ENCODE measurements at regions not wholly inside any gene's neighbourhood (a gene's known extent, or its start where the extent isn't known, plus 50 kb on each side); places are given as distances from the start of the nearest gene placed in this dataset.

GRCh38 chr6:147716434-147716833 is 207.9 kb downstream of the SAMD5 start:
- DNase-seq (ENCODE audit: low read depth): no peak

GRCh38 chr6:147717991-147718390 is 209.5 kb downstream of the SAMD5 start:
- DNase-seq (ENCODE audit: low read depth): no peak

- no peak for DNase-seq (ENCODE audit: low read depth)
These were observed 213.7 kb downstream of the SAMD5 start for GRCh38 chr6:147722158-147722557.

GRCh38 chr6:147724454-147724853 is 216.0 kb downstream of the SAMD5 start:
- DNase-seq (ENCODE audit: low read depth): no peak

- no peak for DNase-seq (ENCODE audit: low read depth)
These were observed 217.9 kb downstream of the SAMD5 start for GRCh38 chr6:147726342-147726741.

- no peak for DNase-seq (ENCODE audit: low read depth)
These were observed 220.4 kb downstream of the SAMD5 start for GRCh38 chr6:147728903-147729302.

- no peak for DNase-seq (ENCODE audit: low read depth)
These were observed 225.2 kb downstream of the SAMD5 start for GRCh38 chr6:147733686-147734085.

- DNase-seq (ENCODE audit: low read depth): no peak
These were observed 225.7 kb downstream of the SAMD5 start for GRCh38 chr6:147734151-147734550.

- DNase-seq (ENCODE audit: low read depth): no peak
These were observed 227.4 kb downstream of the SAMD5 start for GRCh38 chr6:147735924-147736323.

- no peak for DNase-seq (ENCODE audit: low read depth)
These were observed 228.6 kb downstream of the SAMD5 start for GRCh38 chr6:147737115-147737514.

GRCh38 chr6:147738099-147738498 is 229.6 kb downstream of the SAMD5 start:
- no peak for DNase-seq (ENCODE audit: low read depth)

- no peak for DNase-seq (ENCODE audit: low read depth)
These were observed 230.1 kb downstream of the SAMD5 start for GRCh38 chr6:147738516-147739162.

GRCh38 chr6:147740326-147740725 is 231.8 kb downstream of the SAMD5 start:
- DNase-seq (ENCODE audit: low read depth): no peak

- no peak for DNase-seq (ENCODE audit: low read depth)
These were observed 232.4 kb downstream of the SAMD5 start for GRCh38 chr6:147740916-147741315.

GRCh38 chr6:147741389-147741788 is 232.9 kb downstream of the SAMD5 start:
- no peak for DNase-seq (ENCODE audit: low read depth)

GRCh38 chr6:147742440-147742839 is 233.9 kb downstream of the SAMD5 start:
- DNase-seq (ENCODE audit: low read depth): no peak

- no peak for DNase-seq (ENCODE audit: low read depth)
These were observed 235.5 kb downstream of the SAMD5 start for GRCh38 chr6:147744012-147744411.

GRCh38 chr6:147749331-147749730 is 240.8 kb downstream of the SAMD5 start:
- DNase-seq (ENCODE audit: low read depth): no peak

GRCh38 chr6:147750413-147750812 is 241.9 kb downstream of the SAMD5 start:
- DNase-seq (ENCODE audit: low read depth): no peak

GRCh38 chr6:147751232-147751631 is 242.7 kb downstream of the SAMD5 start:
- no peak for DNase-seq (ENCODE audit: low read depth)

- DNase-seq (ENCODE audit: low read depth): no peak
These were observed 244.4 kb downstream of the SAMD5 start for GRCh38 chr6:147752689-147753403.

GRCh38 chr6:147755999-147756398 is 247.5 kb downstream of the SAMD5 start:
- DNase-seq (ENCODE audit: low read depth): no peak

GRCh38 chr6:147756891-147757290 is 248.4 kb downstream of the SAMD5 start:
- DNase-seq (ENCODE audit: low read depth): no peak

- DNase-seq (ENCODE audit: low read depth): no peak
These were observed 248.8 kb downstream of the SAMD5 start for GRCh38 chr6:147757291-147757690.

All from HS-5 (cell line).